ENCODE measurements at regions not wholly inside any gene's neighbourhood (a gene's known extent, or its start where the extent isn't known, plus 50 kb on each side); places are given as distances from the start of the nearest gene placed in this dataset.

DNA sequence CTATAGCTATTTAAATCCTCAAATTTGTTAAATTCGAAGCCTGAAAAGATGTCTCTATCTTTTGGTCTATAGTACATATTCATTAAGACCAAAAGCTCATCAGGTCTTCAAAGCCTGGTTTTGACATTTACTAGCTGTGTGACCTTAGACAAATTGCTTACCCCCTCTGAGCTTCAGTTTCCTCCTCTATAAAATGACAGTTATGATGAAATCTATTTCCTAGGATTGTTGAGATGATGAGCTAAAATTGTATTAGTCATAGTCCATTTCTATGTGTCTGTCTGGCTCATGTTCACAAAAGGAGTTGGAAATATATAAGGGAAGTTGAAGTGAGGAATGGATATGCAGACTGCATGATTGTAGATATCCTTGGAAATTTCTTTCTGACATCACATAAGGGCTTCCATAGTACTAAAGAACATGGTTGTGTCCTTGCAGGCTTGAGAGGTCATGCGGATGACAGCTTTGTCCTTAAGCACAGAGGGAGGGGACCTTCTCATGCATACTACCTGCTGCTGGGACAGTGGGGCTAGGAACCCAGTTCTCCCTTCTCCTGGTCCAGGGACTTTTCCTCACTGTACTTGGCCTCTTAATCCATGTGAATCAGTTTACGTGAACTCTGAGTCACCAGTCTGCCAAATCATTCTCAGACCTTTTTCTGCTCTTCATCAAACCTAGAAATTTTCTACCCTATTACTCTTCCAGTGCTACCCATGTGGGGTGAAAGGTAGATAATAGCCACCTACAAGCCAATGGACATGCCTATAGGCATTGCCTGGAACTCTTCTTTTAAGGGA is 487.5 kb upstream of the SALL1 start:
- Mint-ChIP-seq H3K9me3 (ENCODE audit: unreplicated experiment) (no peaks in the 10 kb centered on the region), H3K27me3 (ENCODE audit: insufficient read depth, unreplicated experiment) (no peaks in the 10 kb centered on the region), H3K4me1 (ENCODE audit: insufficient read depth, unreplicated experiment) (peaks cover 32% of the 10 kb centered on the region), H3K36me3 (ENCODE audit: insufficient read depth, unreplicated experiment) (no peaks in the 10 kb centered on the region), H3K27ac (ENCODE audit: low read depth, unreplicated experiment) (peak overlapping the region; percentile 52), H3K4me3 (ENCODE audit: unreplicated experiment) (peak overlapping the region; percentile 68)
- peak; percentile 46 for DNase-seq (ENCODE audit: unreplicated experiment)
- intact Hi-C loops (cut with micrococcal nuclease), result loop anchor here (5.0 kb wide), 1 partner anchor 101 kb away; no protein-coding TSS in a partner anchor
- POLR2A ChIA-PET, result no interaction called here
- BruUV-seq (replicated peaks), result no TSS peak
- no peak for TF ChIP-seq CTCF (IDR thresholded peaks at IDR 0.05; ENCODE audit: unreplicated experiment)
- CTCF ChIA-PET, result interaction anchor here (0.6 kb wide), 1 partner anchor 10 kb away, joined by 3 read pairs; no protein-coding TSS in a partner anchor

GRCh38 chr16:51637770-51638094 is 486.7 kb upstream of the SALL1 start:
- DNase-seq (ENCODE audit: unreplicated experiment), result peak; percentile 25
- intact Hi-C loops (cut with micrococcal nuclease), result loop anchor here (5.0 kb wide), 1 partner anchor 100 kb away; no protein-coding TSS in a partner anchor
- Mint-ChIP-seq H3K36me3 (ENCODE audit: insufficient read depth, unreplicated experiment) (no peaks in the 10 kb centered on the region), H3K27ac (ENCODE audit: low read depth, unreplicated experiment) (peak overlapping the region; percentile 8), H3K9me3 (ENCODE audit: unreplicated experiment) (no peaks in the 10 kb centered on the region), H3K27me3 (ENCODE audit: insufficient read depth, unreplicated experiment) (no peaks in the 10 kb centered on the region), H3K4me3 (ENCODE audit: unreplicated experiment) (peak overlapping the region; percentile 68), H3K4me1 (ENCODE audit: insufficient read depth, unreplicated experiment) (peaks cover 32% of the 10 kb centered on the region)
- ChIA-PET POLR2A (interaction anchor here (1.2 kb wide), 1 partner anchor 85 kb away, joined by 3 read pairs; no protein-coding TSS in a partner anchor), CTCF (no interaction called here)
- no TSS peak for BruUV-seq (replicated peaks)
- no peak for TF ChIP-seq CTCF (IDR thresholded peaks at IDR 0.05; ENCODE audit: unreplicated experiment)

DNA sequence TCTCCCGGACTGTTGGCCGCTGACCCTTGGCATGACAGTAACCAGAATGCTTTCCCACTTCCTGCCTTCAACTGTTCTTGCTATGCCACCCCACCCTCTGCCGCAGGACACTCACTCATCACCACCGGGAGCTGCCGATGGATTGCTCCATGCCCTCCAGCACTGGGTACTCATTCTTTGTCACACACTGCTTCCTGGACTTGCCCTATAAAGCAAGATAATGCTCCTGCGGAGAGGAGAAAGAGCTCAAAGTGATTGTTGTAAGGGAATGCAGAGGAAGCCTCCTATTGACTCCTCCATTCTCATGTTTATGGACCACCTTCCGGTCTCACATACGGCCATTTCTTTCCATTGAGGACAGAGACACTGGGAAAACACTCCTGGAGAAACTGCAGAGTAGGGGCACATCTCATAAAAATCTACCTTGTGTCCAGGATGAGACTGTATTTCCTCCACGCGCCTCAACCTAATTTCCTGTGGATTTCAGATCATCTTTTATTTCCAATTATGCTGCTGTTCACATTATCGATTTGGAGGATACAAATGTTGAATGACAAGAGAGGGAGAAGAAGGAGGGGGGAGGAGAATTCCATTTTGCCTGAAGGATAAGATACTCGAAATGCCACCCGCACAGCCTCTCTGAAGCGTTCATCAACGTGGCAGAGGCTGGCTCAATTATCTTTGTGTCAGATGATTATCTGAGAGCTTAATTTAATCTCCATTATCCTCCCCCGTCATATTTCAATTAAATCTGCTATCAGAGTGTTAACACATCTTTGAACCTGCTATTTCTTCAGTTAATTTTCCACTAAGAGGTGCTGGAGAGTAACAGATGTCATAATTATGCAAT is 486.1 kb upstream of the SALL1 start:
- Mint-ChIP-seq H3K27me3 (ENCODE audit: insufficient read depth, unreplicated experiment) (no peaks in the 10 kb centered on the region), H3K4me3 (ENCODE audit: unreplicated experiment) (peak overlapping the region; percentile 68), H3K9me3 (ENCODE audit: unreplicated experiment) (peaks cover 5% of the 10 kb centered on the region), H3K4me1 (ENCODE audit: insufficient read depth, unreplicated experiment) (peaks cover 32% of the 10 kb centered on the region), H3K36me3 (ENCODE audit: insufficient read depth, unreplicated experiment) (no peaks in the 10 kb centered on the region), H3K27ac (ENCODE audit: low read depth, unreplicated experiment) (peak overlapping the region; percentile 8)
- ChIA-PET POLR2A (interaction anchor here (1.2 to 1.7 kb wide), 2 partner anchors 9 to 84 kb away, joined by 3 to 4 read pairs; no protein-coding TSS in a partner anchor), CTCF (no interaction called here)
- DNase-seq (ENCODE audit: unreplicated experiment), result peak; percentile 80
- TF ChIP-seq CTCF (IDR thresholded peaks at IDR 0.05; ENCODE audit: unreplicated experiment), result no peak
- intact Hi-C loops (cut with micrococcal nuclease), result loop anchor here (5.0 kb wide), 1 partner anchor 100 kb away; no protein-coding TSS in a partner anchor
- BruUV-seq (replicated peaks), result TSS peak; percentile 89

DNA sequence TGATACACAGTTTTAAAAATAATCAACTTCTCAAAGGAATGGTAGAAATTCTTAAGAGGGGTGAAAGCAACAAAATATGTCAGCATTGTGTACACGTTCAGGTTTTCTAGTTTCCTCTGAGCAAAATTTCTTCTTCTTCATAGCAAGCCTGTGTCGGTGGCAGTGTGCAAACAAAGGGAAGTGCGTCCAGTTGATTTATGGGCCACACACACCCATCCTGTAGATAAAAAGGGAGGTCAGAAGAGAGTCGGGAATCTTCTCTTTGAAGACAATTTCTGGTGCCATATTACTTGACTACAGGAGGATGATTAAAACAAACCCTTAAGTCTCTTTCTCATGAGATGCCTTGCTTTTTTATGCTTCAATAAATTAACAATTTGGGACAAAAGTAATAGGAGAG is 484.1 kb upstream of the SALL1 start:
- BruUV-seq (replicated peaks), result no TSS peak
- CTCF ChIA-PET, result interaction anchor here (0.7 kb wide), 1 partner anchor 225 kb away, joined by 3 read pairs; no protein-coding TSS in a partner anchor
- H3K27me3 Mint-ChIP-seq (ENCODE audit: insufficient read depth, unreplicated experiment), result no peaks in the 10 kb centered on the region
- no peak overlapping the region for H3K4me3 Mint-ChIP-seq (ENCODE audit: unreplicated experiment)
- peaks cover 32% of the 10 kb centered on the region for H3K4me1 Mint-ChIP-seq (ENCODE audit: insufficient read depth, unreplicated experiment)
- H3K27ac Mint-ChIP-seq (ENCODE audit: low read depth, unreplicated experiment), result no peak overlapping the region
- intact Hi-C loops (cut with micrococcal nuclease), result loop anchor here (5.0 kb wide), 1 partner anchor 98 kb away; no protein-coding TSS in a partner anchor
- POLR2A ChIA-PET, result no interaction called here
- no peaks in the 10 kb centered on the region for H3K36me3 Mint-ChIP-seq (ENCODE audit: insufficient read depth, unreplicated experiment)
- peaks cover 12% of the 10 kb centered on the region for H3K9me3 Mint-ChIP-seq (ENCODE audit: unreplicated experiment)
- no peak for DNase-seq (ENCODE audit: unreplicated experiment)
- TF ChIP-seq CTCF (IDR thresholded peaks at IDR 0.05; ENCODE audit: unreplicated experiment), result no peak
